ENCODE measurements at regions not wholly inside any gene's neighbourhood (a gene's known extent, or its start where the extent isn't known, plus 50 kb on each side); places are given as distances from the start of the nearest gene placed in this dataset.

DNA sequence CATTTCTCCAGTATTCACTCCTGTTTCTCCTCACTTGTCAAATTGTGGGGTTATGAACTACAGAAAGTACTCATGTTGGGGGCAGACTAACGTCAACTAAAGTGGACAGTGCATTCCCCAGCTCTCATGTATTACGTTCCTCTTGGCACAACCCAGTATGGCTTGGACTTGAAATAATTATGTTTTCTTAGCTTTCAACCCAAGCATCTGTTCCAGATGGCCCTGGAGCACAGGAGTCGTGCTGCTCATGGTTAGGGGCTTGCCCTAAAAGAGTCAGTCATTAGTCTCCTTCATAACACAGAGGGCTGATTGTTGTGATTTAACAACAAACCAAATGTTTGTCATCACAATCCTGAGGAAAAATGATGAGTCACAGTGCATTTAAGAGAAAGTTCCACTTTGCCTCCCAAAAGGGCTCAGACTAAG lies 154.4 kb downstream of the RPAP3 start:
- TF ChIP-seq EZH2 (IDR thresholded peaks at IDR 0.05; ENCODE audit: borderline replicate concordance) (no peak), CTCF (IDR thresholded peaks at IDR 0.05; ENCODE audit: poor library complexity) (no peak), EZH2phosphoT487 (IDR thresholded peaks at IDR 0.05; ENCODE audit: low read depth, severe bottlenecking, unreplicated experiment) (no peak)
